ENCODE measurements at regions not wholly inside any gene's neighbourhood (a gene's known extent, or its start where the extent isn't known, plus 50 kb on each side); places are given as distances from the start of the nearest gene placed in this dataset.

GRCh38 chr1:220341126-220341525, 68.9 kb upstream of the RAB3GAP2 start:
- TF ChIP-seq TCF4 (CRISPR knock-in tag; IDR thresholded peaks at IDR 0.05; ENCODE audit: borderline replicate concordance) (no peak), ZFP30 (CRISPR knock-in tag; IDR thresholded peaks at IDR 0.05) (no peak)
- ATAC-seq: no peak

- no peak for TF ChIP-seq ISL1 (CRISPR knock-in tag; IDR thresholded peaks at IDR 0.05)
- TF ChIP-seq PPARA (CRISPR knock-in tag; IDR thresholded peaks at IDR 0.05; ENCODE audit: borderline replicate concordance): no peak
- TF ChIP-seq TSHZ2 (CRISPR knock-in tag; IDR thresholded peaks at IDR 0.05): no peak
- TF ChIP-seq CREB5 (CRISPR knock-in tag; IDR thresholded peaks at IDR 0.05; ENCODE audit: low read depth): no peak
- TF ChIP-seq ZFP3 (CRISPR knock-in tag; IDR thresholded peaks at IDR 0.05): no peak
- TF ChIP-seq OSR1 (CRISPR knock-in tag; IDR thresholded peaks at IDR 0.05): no peak
- no peak for TF ChIP-seq ZNF70 (CRISPR knock-in tag; IDR thresholded peaks at IDR 0.05)
- no peak for TF ChIP-seq ZC3H10 (CRISPR knock-in tag; IDR thresholded peaks at IDR 0.05)
- no peak for TF ChIP-seq GLIS3 (CRISPR knock-in tag; IDR thresholded peaks at IDR 0.05)
- TF ChIP-seq ZFP30 (CRISPR knock-in tag; IDR thresholded peaks at IDR 0.05): no peak
- ATAC-seq: no peak
These were observed 67.3 kb upstream of the RAB3GAP2 start for GRCh38 chr1:220339581-220339980.

GRCh38 chr1:220338759-220339158, 66.5 kb upstream of the RAB3GAP2 start:
- no peak for ATAC-seq

More at GRCh38 chr1:220338759-220339158, 66.5 kb upstream of the RAB3GAP2 start:
- TF ChIP-seq RARB (CRISPR knock-in tag; IDR thresholded peaks at IDR 0.05) (no peak), TSHZ2 (CRISPR knock-in tag; IDR thresholded peaks at IDR 0.05) (no peak), ZC3H10 (CRISPR knock-in tag; IDR thresholded peaks at IDR 0.05) (no peak), PATZ1 (CRISPR knock-in tag; IDR thresholded peaks at IDR 0.05; ENCODE audit: borderline replicate concordance) (no peak), BACH2 (CRISPR knock-in tag; IDR thresholded peaks at IDR 0.05; ENCODE audit: borderline replicate concordance) (no peak), CSRNP3 (CRISPR knock-in tag; IDR thresholded peaks at IDR 0.05) (no peak), OSR1 (CRISPR knock-in tag; IDR thresholded peaks at IDR 0.05) (no peak), PPARA (CRISPR knock-in tag; IDR thresholded peaks at IDR 0.05; ENCODE audit: borderline replicate concordance) (no peak), POU6F1 (CRISPR knock-in tag; IDR thresholded peaks at IDR 0.05; ENCODE audit: borderline replicate concordance, low read depth) (no peak), CSDC2 (CRISPR knock-in tag; IDR thresholded peaks at IDR 0.05) (no peak), ZNF565 (CRISPR knock-in tag; conservative IDR thresholded peaks at IDR 0.05; ENCODE audit: low read depth) (no peak), ZFP3 (CRISPR knock-in tag; IDR thresholded peaks at IDR 0.05) (no peak), TOX (CRISPR knock-in tag; IDR thresholded peaks at IDR 0.05; ENCODE audit: borderline replicate concordance) (no peak)
